HepG2 (cell line): ENCODE measurements at regions not wholly inside any gene's neighbourhood (a gene's known extent, or its start where the extent isn't known, plus 50 kb on each side); places are given as distances from the start of the nearest gene placed in this dataset.

ENCODE experiments used
- ETV5 ChIP-seq: IDR thresholded peaks from 2 replicates; pipeline ENCODE4 v1.6.1; 2018; ENCODE audit warnings: missing biosample characterization, missing genetic modification reagents, inconsistent platforms, borderline replicate concordance
- JUN ChIP-seq: sonication (generic); formaldehyde crosslinking; IDR thresholded peaks from 2 replicates; pipeline ENCODE4 v1.4.0; 2020; ENCODE audit warnings: mild to moderate bottlenecking, missing genetic modification reagents
- PBX3 ChIP-seq: sonication (generic); formaldehyde crosslinking; IDR thresholded peaks from 2 replicates; pipeline ENCODE4 v1.8.1; 2023; ENCODE audit warnings: missing genetic modification reagents, inconsistent platforms, borderline replicate concordance
- PREB ChIP-seq: sonication (generic); formaldehyde crosslinking; IDR thresholded peaks from 2 replicates; pipeline ENCODE4 v1.4.0; 2020; ENCODE audit warnings: missing genetic modification reagents
- SMC3 ChIP-seq: IDR thresholded peaks from 2 replicates; pipeline ENCODE4 v1.6.1; 2011; ENCODE audit warnings: low read length, improper control_type of control experiment
- ZGPAT ChIP-seq: IDR thresholded peaks from 2 replicates; pipeline ENCODE4 v1.6.1; 2016; ENCODE audit warnings: mild to moderate bottlenecking
- ZNF260 ChIP-seq: sonication (generic); formaldehyde crosslinking; IDR thresholded peaks from 2 replicates; pipeline ENCODE4 v1.4.0; 2020; ENCODE audit warnings: missing genetic modification reagents, low read depth, mild to moderate bottlenecking, borderline replicate concordance
- ZNF350 ChIP-seq: sonication (generic); formaldehyde crosslinking; IDR thresholded peaks from 2 replicates; pipeline ENCODE4 v1.4.0; 2020; ENCODE audit warnings: mild to moderate bottlenecking, low read depth, missing genetic modification reagents, borderline replicate concordance
- ZNF503 ChIP-seq: sonication (generic); formaldehyde crosslinking; IDR thresholded peaks from 2 replicates; pipeline ENCODE4 v1.4.0; 2020; ENCODE audit warnings: missing genetic modification reagents
- ZNF513 ChIP-seq: sonication (generic); formaldehyde crosslinking; conservative IDR thresholded peaks from 2 replicates; pipeline ENCODE4 v1.5.0; 2020; ENCODE audit warnings: missing genetic modification reagents
- ZNF883 ChIP-seq: sonication (generic); formaldehyde crosslinking; IDR thresholded peaks from 2 replicates; pipeline ENCODE4 v1.5.1; 2020; ENCODE audit warnings: mild to moderate bottlenecking, missing genetic modification reagents; ENCODE audit errors: not compliant biosample characterization

GRCh38 chr4:107509615-107510014 is 210.4 kb downstream of the PAPSS1 start:
- TF ChIP-seq ZNF350 (CRISPR knock-in tag) (no peak), SMC3 (no peak), PBX3 (CRISPR knock-in tag) (no peak), JUN (no peak), ETV5 (CRISPR knock-in tag) (no peak), ZNF513 (no peak), ZNF260 (no peak), ZNF883 (CRISPR knock-in tag) (no peak), ZNF503 (CRISPR knock-in tag) (no peak), ZGPAT (no peak), PREB (CRISPR knock-in tag) (no peak)
